OCI-LY3 (cell line): ENCODE measurements at regions not wholly inside any gene's neighbourhood (a gene's known extent, or its start where the extent isn't known, plus 50 kb on each side); places are given as distances from the start of the nearest gene placed in this dataset.

Source experiments
- H2AFZ ChIP-seq: fragments of 200-600, 300-600 bp; shearing (Covaris generic); 2 replicates; pipeline ENCODE4 v1.6.0; 2014; ENCODE audit warnings: antibody characterized with exemption, low read depth, low read length
- H3K27ac ChIP-seq: fragments of 200-600, 300-600 bp; sonication (generic); 2 replicates; pipeline ENCODE4 v1.5.1; 2014; ENCODE audit warnings: mild to moderate bottlenecking, low read length, moderate library complexity, mixed read lengths
- H3K27me3 ChIP-seq: fragments of 200-600, 300-600 bp; sonication (generic); 2 replicates; pipeline ENCODE4 v1.6.1; 2014; ENCODE audit warnings: low read depth, low read length, mixed read lengths
- H3K36me3 ChIP-seq: fragments of 200-600, 300-600 bp; sonication (generic); replicated peaks from 2 replicates; pipeline ENCODE3; 2014; ENCODE audit warnings: low read depth, low read length, mixed read lengths
- H3K4me1 ChIP-seq: fragments of 300-600, 200-600 bp; sonication (generic); 2 replicates; pipeline ENCODE4 v1.6.1; 2014; ENCODE audit warnings: low read length, mixed read lengths
- H3K4me2 ChIP-seq: fragments of 200-600, 300-600 bp; sonication (generic); 2 replicates; pipeline ENCODE4 v1.6.1; 2014; ENCODE audit warnings: low read length, mixed read lengths
- H3K4me3 ChIP-seq: fragments of 300-600, 200-600 bp; sonication (generic); 2 replicates; pipeline ENCODE4 v1.5.1; 2014; ENCODE audit warnings: antibody characterized with exemption, mild to moderate bottlenecking, low read length, moderate library complexity
- H3K79me2 ChIP-seq: fragments of 300-600, 200-600 bp; shearing (Covaris generic); 2 replicates; pipeline ENCODE4 v1.6.1; 2014; ENCODE audit warnings: mild to moderate bottlenecking, low read length, mixed read lengths
- H3K9ac ChIP-seq: fragments of 300-600, 200-600 bp; shearing (Covaris generic); 2 replicates; pipeline ENCODE4 v1.6.0; 2014; ENCODE audit warnings: mild to moderate bottlenecking, low read length, moderate library complexity
- H3K9me3 ChIP-seq: fragments of 200-600, 300-600 bp; shearing (Covaris generic); 2 replicates; pipeline ENCODE4 v1.6.1; 2014; ENCODE audit warnings: low read length, mixed read lengths; ENCODE audit not compliant: insufficient read depth
- H4K20me1 ChIP-seq: fragments of 200-600, 300-600 bp; sonication (generic); 2 replicates; pipeline ENCODE4 v1.6.1; 2016; ENCODE audit warnings: low read length, mixed read lengths; ENCODE audit not compliant: insufficient read depth
- EZH2phosphoT487 ChIP-seq: fragments of 200-600 bp; shearing (Covaris generic); IDR thresholded peaks from 2 replicates; pipeline ENCODE4 v1.6.1; 2018; ENCODE audit warnings: antibody characterized with exemption, mixed run types, low read depth
- TF ChIP-seq, protein P1 (sequence below): fragments of 200-600, 300-600 bp; sonication (generic); IDR thresholded peaks from 2 replicates; pipeline ENCODE4 v1.5.1; 2014; ENCODE audit warnings: antibody characterized with exemption, low read length, low read depth

GRCh38 chr6:147831356-147831755, 322.9 kb downstream of the SAMD5 start:
- Histone ChIP-seq H2AFZ (no peak overlapping the region), H3K9me3 (no peaks in the 10 kb centered on the region), H3K27ac (no peak overlapping the region), H3K4me1 (no peaks in the 10 kb centered on the region), H3K4me2 (no peak overlapping the region), H3K27me3 (no peaks in the 10 kb centered on the region), H3K4me3 (no peak overlapping the region), H3K79me2 (no peaks in the 10 kb centered on the region), H3K9ac (no peak overlapping the region), H3K36me3 (no peaks in the 10 kb centered on the region), H4K20me1 (no peaks in the 10 kb centered on the region)
- TF ChIP-seq EZH2phosphoT487: no peak
- TF ChIP-seq, protein P1, sequence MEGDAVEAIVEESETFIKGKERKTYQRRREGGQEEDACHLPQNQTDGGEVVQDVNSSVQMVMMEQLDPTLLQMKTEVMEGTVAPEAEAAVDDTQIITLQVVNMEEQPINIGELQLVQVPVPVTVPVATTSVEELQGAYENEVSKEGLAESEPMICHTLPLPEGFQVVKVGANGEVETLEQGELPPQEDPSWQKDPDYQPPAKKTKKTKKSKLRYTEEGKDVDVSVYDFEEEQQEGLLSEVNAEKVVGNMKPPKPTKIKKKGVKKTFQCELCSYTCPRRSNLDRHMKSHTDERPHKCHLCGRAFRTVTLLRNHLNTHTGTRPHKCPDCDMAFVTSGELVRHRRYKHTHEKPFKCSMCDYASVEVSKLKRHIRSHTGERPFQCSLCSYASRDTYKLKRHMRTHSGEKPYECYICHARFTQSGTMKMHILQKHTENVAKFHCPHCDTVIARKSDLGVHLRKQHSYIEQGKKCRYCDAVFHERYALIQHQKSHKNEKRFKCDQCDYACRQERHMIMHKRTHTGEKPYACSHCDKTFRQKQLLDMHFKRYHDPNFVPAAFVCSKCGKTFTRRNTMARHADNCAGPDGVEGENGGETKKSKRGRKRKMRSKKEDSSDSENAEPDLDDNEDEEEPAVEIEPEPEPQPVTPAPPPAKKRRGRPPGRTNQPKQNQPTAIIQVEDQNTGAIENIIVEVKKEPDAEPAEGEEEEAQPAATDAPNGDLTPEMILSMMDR: no peak

DNA sequence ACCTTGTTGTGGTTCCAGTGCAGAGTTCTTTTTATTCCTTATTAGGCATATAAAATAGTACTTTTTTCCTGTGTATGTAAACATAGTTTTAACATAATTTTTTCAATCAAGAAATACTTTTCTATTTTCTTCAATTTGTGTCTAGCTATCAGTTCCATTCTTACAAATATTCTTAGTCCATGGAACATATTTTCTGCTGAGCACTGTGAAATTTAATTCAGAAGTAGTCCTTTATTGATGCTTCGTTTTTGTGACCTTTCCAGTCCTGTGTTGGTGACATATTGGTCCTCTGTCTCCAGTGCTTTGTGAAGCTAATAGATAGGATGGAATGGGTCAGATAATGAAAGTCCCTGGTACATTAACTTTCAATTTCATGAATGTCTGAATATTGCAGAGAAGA, 325.1 kb downstream of the SAMD5 start:
- no peak overlapping the region for H3K4me2 ChIP-seq
- no peaks in the 10 kb centered on the region for H3K9me3 ChIP-seq
- no peaks in the 10 kb centered on the region for H3K79me2 ChIP-seq
- no peaks in the 10 kb centered on the region for H3K27me3 ChIP-seq
- no peak overlapping the region for H2AFZ ChIP-seq
- H3K27ac ChIP-seq: no peak overlapping the region
- H3K4me1 ChIP-seq: no peaks in the 10 kb centered on the region
- no peaks in the 10 kb centered on the region for H3K36me3 ChIP-seq
- no peak overlapping the region for H3K9ac ChIP-seq
- H3K4me3 ChIP-seq: no peak overlapping the region
- H4K20me1 ChIP-seq: no peaks in the 10 kb centered on the region
- TF ChIP-seq, protein P1: no peak

- H3K79me2 ChIP-seq: no peaks in the 10 kb centered on the region
Measured at GRCh38 chr6:147834084-147834776, 325.7 kb downstream of the SAMD5 start.

GRCh38 chr6:147837540-147837939, 329.1 kb downstream of the SAMD5 start:
- no peak overlapping the region for H3K4me2 ChIP-seq
- H2AFZ ChIP-seq: no peak overlapping the region
- H3K27me3 ChIP-seq: no peaks in the 10 kb centered on the region
- no peaks in the 10 kb centered on the region for H3K79me2 ChIP-seq
- no peaks in the 10 kb centered on the region for H3K4me1 ChIP-seq
- no peaks in the 10 kb centered on the region for H3K36me3 ChIP-seq
- H3K4me3 ChIP-seq: no peak overlapping the region
- no peaks in the 10 kb centered on the region for H4K20me1 ChIP-seq
- no peak for TF ChIP-seq EZH2phosphoT487
- TF ChIP-seq, protein P1: no peak
- H3K9me3 ChIP-seq: no peaks in the 10 kb centered on the region
- no peak overlapping the region for H3K27ac ChIP-seq
- H3K9ac ChIP-seq: no peak overlapping the region

More at GRCh38 chr6:147834084-147834776, 325.7 kb downstream of the SAMD5 start:
- no peaks in the 10 kb centered on the region for H3K36me3 ChIP-seq
- no peak overlapping the region for H3K4me2 ChIP-seq
- no peak overlapping the region for H3K27ac ChIP-seq
- no peak overlapping the region for H3K4me3 ChIP-seq
- H4K20me1 ChIP-seq: no peaks in the 10 kb centered on the region
- H2AFZ ChIP-seq: no peak overlapping the region
- no peak for TF ChIP-seq EZH2phosphoT487
- TF ChIP-seq, protein P1: no peak
- no peak overlapping the region for H3K9ac ChIP-seq
- H3K27me3 ChIP-seq: no peaks in the 10 kb centered on the region
- no peaks in the 10 kb centered on the region for H3K9me3 ChIP-seq
- H3K4me1 ChIP-seq: no peaks in the 10 kb centered on the region
